HG03558 (cell line): ENCODE measurements at regions not wholly inside any gene's neighbourhood (a gene's known extent, or its start where the extent isn't known, plus 50 kb on each side); places are given as distances from the start of the nearest gene placed in this dataset.
"Not testable (repeated sequence)": the region's sequence is repeated elsewhere in the genome, so short reads cannot be mapped to it uniquely, and the experiment has no call there.

Source experiments
- ATAC-seq: cut with Tn5 transposase; IDR thresholded peaks from one replicate; pipeline ENCODE4 v1.9.1; 2021; ENCODE audit warnings: moderate number of reproducible peaks; ENCODE audit not compliant: unreplicated experiment; ENCODE audit errors: extremely low read depth

GRCh38 chr6:126880964-126881363 lies 237.5 kb upstream of the RSPO3 start:
- ATAC-seq: no peak

- ATAC-seq: no peak
These were observed 232.4 kb upstream of the RSPO3 start for GRCh38 chr6:126886106-126886505.

GRCh38 chr6:126888727-126889725 lies 229.4 kb upstream of the RSPO3 start:
- no peak for ATAC-seq

DNA sequence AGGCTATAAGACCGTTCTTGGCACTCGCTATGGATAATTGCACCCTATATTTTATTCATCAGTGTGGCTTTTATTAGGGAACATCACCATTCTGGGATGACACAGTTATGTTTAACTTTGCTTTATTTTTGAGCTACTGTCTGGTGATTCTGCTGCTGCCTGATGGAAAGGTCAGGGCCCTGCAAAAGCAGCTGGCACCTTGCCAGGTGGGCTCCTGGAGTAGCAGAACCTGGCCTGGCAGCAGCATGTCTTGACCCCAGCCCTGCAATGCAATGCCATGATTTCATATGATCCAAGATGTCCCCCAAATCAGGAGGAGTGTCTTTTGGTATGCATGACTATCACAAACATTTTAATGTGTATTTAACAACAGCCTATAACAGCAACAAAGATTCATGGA lies 228.4 kb upstream of the RSPO3 start:
- ATAC-seq: no peak

DNA sequence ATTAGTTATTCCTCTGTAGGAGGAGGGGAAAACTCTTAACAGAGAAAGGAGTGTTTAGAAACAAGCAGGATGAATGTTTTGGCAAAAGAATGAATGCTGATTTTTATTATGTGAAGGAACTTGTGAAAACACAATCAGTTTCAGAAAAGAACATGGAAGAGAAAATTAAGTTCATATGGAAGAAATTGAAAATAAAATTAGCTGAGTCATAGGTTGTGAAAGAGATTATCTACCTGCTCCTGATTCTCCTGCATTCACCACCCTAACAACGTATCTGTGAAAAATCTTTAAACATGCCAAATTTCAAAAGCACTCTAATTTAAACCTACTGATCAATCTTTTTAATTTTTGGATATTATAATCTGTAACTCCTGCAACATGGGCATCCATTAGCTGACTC lies 227.3 kb upstream of the RSPO3 start:
- no peak for ATAC-seq

- not testable (repeated sequence) for ATAC-seq
These were observed 225.6 kb upstream of the RSPO3 start for GRCh38 chr6:126892869-126893268.

DNA sequence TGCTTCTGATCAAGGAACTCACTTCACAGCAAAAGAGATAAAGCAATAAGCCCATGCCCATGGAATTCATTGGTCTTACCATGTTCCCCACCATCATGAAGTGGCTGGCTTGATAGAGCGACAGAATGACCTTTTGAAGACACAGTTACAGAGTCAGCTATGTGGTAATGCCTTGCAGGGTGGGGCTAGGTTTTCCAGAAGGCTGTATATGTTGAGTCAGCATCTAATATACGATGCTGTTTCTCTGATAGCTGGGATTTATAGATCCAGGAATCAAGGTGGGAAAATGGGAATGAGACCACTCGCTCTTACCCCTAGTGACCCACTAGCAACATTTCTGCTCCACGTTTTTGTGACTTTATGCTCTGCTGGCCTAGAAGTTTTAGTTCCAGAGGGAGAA lies 220.7 kb upstream of the RSPO3 start:
- ATAC-seq: no peak

DNA sequence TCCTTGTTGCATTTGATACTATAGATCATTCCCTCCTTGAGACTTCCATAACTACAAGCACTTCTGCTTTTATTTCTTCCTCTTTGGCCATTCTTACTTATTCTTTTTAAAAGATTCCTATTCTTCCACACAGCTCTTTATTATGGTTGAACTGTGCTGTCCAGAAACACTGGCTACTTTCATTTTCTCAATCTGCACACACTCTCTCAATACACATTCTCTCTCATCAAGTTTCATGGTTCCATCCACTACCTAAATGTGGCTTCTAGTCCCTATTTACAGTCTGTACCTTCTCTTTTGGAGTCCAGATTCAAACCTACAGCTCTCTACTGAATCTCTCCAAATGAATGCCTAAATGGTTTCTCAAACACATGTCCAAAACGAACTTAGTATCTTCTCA lies 214.3 kb upstream of the RSPO3 start:
- ATAC-seq: no peak

DNA sequence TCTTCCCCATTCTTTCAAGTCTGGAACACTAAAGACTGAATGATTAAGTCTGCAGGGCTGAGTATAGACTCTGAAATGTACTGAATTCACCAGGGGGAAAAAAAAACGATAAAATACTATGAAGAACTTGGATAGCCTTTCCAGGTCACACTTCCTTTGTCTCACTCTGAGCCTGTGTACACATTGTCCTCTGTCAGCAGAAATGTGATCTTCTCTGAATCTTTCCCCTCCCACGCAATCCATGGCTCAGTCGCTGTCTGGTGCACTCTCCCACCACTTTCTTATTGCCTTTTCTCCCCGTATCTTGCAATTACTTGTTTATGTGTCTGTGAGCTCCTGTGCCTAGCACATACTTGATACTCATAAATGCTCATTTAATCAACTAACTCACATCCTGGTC lies 212.6 kb upstream of the RSPO3 start:
- ATAC-seq: no peak

DNA sequence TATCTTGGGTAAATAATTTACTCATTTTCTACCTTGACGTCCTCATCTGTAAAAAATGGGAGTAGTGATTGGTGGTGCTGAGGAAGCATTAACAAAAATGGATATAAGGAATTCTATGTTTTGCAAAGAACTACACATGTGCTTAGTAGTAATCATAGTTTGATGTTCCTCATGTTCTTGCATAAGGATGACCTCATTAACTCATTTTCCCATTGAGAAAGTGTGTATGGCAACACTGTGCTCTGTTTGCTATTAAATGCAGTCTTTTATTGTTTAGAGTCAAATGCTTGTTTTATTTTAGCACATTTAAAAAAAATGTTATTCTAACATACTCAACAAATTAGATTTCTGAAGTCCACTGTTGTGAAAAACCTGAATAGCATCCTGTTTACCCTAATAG lies 211.2 kb upstream of the RSPO3 start:
- ATAC-seq: no peak

- no peak for ATAC-seq
These were observed 210.5 kb upstream of the RSPO3 start for GRCh38 chr6:126907996-126908395.

- no peak for ATAC-seq
These were observed 209.0 kb upstream of the RSPO3 start for GRCh38 chr6:126909493-126909892.

GRCh38 chr6:126913651-126914050 lies 204.8 kb upstream of the RSPO3 start:
- ATAC-seq: no peak

DNA sequence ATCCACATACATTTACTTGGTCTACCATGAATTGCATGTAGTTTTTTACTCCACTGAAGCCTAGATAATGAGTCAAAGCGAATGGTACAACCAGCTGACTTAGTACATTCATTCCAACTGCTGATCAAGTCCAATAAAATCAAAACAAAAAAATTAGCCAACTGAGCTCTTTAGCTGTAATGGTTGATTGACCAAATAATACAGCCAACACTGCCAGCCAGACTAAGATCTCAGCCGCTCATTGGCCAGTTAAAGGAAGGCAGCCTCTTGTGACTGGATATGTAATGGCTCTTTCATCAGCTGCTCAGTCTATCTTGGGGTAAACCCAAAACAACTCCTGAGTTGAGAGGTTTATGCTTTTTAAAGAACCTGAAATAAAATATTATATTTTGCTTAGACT lies 204.3 kb upstream of the RSPO3 start:
- no peak for ATAC-seq

GRCh38 chr6:126914801-126915200 lies 203.7 kb upstream of the RSPO3 start:
- ATAC-seq: no peak

- ATAC-seq: no peak
These were observed 198.5 kb upstream of the RSPO3 start for GRCh38 chr6:126919947-126920346.

GRCh38 chr6:126923807-126924206 lies 194.7 kb upstream of the RSPO3 start:
- no peak for ATAC-seq

- no peak for ATAC-seq
These were observed 191.5 kb upstream of the RSPO3 start for GRCh38 chr6:126926926-126927325.

- ATAC-seq: no peak
These were observed 190.6 kb upstream of the RSPO3 start for GRCh38 chr6:126927841-126928240.

DNA sequence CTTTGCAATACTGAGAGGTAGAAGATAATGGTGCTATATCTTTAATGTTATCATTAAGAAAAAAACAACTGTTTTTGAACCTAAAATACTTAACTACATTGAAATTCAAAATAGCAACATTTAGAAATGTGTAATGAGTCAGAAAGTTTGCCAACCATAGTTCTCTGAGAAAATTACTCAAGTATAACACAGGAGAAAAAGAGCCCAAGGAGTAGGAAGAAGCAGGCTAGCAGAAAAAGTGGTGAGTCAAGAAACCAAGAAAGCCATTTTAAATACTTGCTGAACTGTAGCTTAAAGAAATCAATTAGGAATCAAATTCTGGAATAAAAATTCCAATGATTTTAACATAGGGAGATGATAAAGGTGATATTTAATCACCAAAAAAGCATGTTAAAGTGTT lies 181.0 kb upstream of the RSPO3 start:
- no peak for ATAC-seq

DNA sequence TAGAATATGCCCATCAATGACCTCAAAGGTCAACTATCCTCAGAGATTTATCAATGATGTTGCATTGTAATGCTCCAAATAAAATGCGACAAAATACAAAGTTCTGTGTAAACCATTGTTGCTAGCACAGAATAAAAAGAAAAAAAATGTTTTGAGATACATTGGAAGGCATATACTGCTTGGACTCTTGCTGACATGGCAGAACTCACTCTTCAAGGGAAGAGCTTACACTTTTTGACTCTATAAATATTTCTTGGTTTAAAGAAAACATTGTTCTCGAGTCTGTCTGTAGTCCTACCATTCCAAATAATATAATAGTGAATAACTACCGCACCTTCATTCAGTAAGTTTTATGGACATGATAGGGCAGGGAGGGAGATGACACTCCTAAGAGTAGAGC lies 178.7 kb upstream of the RSPO3 start:
- no peak for ATAC-seq

DNA sequence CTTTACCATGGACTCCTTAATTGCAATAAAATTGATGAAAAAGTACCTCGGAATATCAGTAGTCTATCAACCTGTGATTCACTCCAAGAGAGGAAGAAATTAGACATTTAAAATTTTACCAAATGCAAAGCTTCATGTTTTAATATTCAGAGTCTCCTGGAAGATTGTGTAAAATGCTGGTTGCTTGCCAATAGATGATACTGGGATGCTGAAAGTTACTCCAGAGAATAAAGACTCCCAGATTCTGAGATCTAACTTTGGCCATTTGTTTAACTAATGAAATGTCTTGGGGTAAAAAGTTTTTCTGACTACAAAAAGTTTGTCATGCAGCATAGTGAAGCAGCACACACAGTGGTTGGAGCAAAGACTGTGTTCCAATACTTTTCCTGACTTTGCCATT lies 176.7 kb upstream of the RSPO3 start:
- no peak for ATAC-seq
